AG04449 (cell line): ENCODE measurements at regions not wholly inside any gene's neighbourhood (a gene's known extent, or its start where the extent isn't known, plus 50 kb on each side); places are given as distances from the start of the nearest gene placed in this dataset.

ENCODE experiments used
- CTCF ChIA-PET: fragments of 350-600 bp; formaldehyde crosslinking; extraction: SDS; loops from one replicate; lab custom pipeline; 2021; ENCODE audit warnings: antibody characterized with exemption; lab: Yijun Ruan, JAX
- POLR2A ChIA-PET: fragments of 400-600, 350-600 bp; formaldehyde crosslinking; extraction: SDS; loops from one replicate; lab custom pipeline; 2020; ENCODE audit warnings: antibody characterized with exemption, inconsistent platforms; lab: Yijun Ruan, JAX
- DNase-seq: peaks from one replicate; pipeline ENCODE4 v3.0.0-alpha.2; 2010; ENCODE audit warnings: low read depth, low spot score
- H3K4me3 ChIP-seq: 2 replicates; pipeline ENCODE4 v1.5.1; 2011; ENCODE audit warnings: low read depth, mild to moderate bottlenecking, control low read depth, low read length
- TF ChIP-seq, protein P1 (sequence below): IDR thresholded peaks from one replicate; pipeline ENCODE4 v1.5.1; 2011; ENCODE audit warnings: mild to moderate bottlenecking, moderate library complexity, low read length, control low read depth, inconsistent platforms; ENCODE audit not compliant: insufficient read depth; ENCODE audit errors: missing control alignments

DNA sequence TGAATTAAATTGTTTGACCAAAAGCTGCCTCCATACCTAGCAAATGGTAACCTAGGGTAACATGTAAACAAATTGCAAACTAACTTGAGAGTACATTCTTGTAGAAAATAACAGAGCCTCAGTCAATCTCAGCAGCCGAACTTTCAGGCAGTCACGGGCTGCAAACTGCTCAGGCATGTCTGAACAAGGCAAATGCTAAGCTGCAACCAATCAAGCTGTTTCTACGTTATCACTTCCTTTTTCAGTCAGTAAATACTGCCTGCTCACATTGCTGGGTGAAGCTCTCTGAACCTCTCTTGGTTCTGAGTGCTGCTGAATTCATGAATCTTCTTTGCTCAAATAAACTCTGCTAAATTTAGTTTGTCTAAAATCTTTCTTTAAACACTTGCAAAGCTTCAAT, 1212.4 kb downstream of the SORCS1 start:
- ChIA-PET POLR2A (no interaction called here), CTCF (interaction anchor here (1.2 to 4.9 kb wide), 3 partner anchors 11 to 731 kb away, joined by 3 to 30 read pairs (median 26); no protein-coding TSS in a partner anchor)
- no peak overlapping the region for H3K4me3 ChIP-seq
- TF ChIP-seq, protein P1, sequence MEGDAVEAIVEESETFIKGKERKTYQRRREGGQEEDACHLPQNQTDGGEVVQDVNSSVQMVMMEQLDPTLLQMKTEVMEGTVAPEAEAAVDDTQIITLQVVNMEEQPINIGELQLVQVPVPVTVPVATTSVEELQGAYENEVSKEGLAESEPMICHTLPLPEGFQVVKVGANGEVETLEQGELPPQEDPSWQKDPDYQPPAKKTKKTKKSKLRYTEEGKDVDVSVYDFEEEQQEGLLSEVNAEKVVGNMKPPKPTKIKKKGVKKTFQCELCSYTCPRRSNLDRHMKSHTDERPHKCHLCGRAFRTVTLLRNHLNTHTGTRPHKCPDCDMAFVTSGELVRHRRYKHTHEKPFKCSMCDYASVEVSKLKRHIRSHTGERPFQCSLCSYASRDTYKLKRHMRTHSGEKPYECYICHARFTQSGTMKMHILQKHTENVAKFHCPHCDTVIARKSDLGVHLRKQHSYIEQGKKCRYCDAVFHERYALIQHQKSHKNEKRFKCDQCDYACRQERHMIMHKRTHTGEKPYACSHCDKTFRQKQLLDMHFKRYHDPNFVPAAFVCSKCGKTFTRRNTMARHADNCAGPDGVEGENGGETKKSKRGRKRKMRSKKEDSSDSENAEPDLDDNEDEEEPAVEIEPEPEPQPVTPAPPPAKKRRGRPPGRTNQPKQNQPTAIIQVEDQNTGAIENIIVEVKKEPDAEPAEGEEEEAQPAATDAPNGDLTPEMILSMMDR = no peak
- no peak for DNase-seq

DNA sequence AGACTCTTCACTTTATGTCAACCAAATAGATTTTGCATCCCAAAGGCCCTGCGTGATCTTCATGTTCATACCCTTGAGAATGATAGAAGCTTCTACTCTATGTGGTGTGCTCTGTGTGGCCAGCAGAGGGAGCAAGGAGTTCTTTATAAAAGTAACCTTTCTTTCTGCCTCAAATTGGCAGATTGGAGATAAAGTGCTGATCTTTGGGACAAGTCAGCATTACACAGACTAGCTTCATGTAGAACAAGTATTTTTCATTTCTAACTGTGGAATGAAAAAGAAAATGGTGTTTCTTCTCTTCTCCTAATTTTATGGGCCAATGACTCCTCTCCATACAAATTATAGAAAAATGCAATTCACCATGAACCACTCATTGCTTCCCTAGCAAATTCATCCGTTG, 1214.1 kb downstream of the SORCS1 start:
- TF ChIP-seq, protein P1 = peak; percentile 60
- no peak for DNase-seq
- no peak overlapping the region for H3K4me3 ChIP-seq
- ChIA-PET CTCF (interaction anchor here (0.7 to 4.9 kb wide), 16 partner anchors 9 to 736 kb away, joined by 3 to 30 read pairs (median 5); no protein-coding TSS in a partner anchor), POLR2A (no interaction called here)

DNA sequence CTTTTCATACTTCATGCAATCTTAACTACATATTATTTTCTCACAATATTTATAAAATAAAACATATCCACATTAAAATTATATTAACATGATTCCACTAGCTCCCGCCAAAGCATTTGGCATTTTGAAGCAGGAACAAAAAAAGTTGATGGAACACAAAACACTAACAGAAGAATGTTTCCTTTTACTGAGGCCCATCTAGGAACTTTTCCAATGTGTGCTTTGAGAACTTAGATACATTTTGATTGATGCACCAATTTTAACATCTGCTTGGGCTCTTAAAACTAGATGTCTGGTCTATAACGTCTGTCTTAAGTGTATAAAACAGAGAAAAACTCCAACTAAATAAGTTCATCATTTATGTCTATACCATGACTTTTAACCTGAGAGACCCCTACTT, 1214.8 kb downstream of the SORCS1 start:
- POLR2A ChIA-PET = no interaction called here
- H3K4me3 ChIP-seq = no peak overlapping the region

GRCh38 chr10:105925045-105925785, 1239.3 kb downstream of the SORCS1 start:
- ChIA-PET POLR2A (no interaction called here), CTCF (no interaction called here)
- TF ChIP-seq, protein P1 = no peak
- no peak for DNase-seq
- no peak overlapping the region for H3K4me3 ChIP-seq

More for the DNA sequence above, 1214.8 kb downstream of the SORCS1 start:
- TF ChIP-seq, protein P1 = no peak
- no peak for DNase-seq
- CTCF ChIA-PET = interaction anchor here (0.7 to 4.9 kb wide), 11 partner anchors 24 to 737 kb away, joined by 3 to 30 read pairs (median 7); no protein-coding TSS in a partner anchor

- H3K4me3 ChIP-seq = no peak overlapping the region
- POLR2A ChIA-PET = no interaction called here
- CTCF ChIA-PET = no interaction called here
- TF ChIP-seq, protein P1 = no peak
- no peak for DNase-seq
Measured at GRCh38 chr10:105921348-105921747, 1243.2 kb downstream of the SORCS1 start.

- TF ChIP-seq, protein P1 = no peak
- ChIA-PET POLR2A (no interaction called here), CTCF (no interaction called here)
- no peak for DNase-seq
- no peak overlapping the region for H3K4me3 ChIP-seq
Measured at GRCh38 chr10:105914432-105914831, 1250.1 kb downstream of the SORCS1 start.
